ENCODE measurements at regions not wholly inside any gene's neighbourhood (a gene's known extent, or its start where the extent isn't known, plus 50 kb on each side); places are given as distances from the start of the nearest gene placed in this dataset.

DNA sequence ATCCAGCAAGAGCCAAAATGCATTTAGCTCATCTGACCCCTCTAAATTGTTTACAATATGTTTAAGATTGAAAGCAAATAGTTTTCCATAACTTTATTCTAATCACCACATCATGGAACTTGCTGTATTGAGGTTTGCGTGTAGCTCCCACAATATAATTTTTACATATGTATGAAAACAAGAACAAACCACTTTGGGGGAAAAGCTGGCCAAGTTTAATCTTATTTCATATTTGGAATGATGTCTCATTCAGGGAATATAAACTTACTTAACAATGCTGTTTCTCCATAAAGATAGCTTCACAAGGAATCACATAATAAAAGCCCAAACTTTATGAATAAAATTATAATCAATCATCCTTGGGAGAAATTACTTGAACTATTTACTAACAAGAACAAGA, 194.6 kb upstream of the PCSK5 start:
- DNase-seq, result no peak

DNA sequence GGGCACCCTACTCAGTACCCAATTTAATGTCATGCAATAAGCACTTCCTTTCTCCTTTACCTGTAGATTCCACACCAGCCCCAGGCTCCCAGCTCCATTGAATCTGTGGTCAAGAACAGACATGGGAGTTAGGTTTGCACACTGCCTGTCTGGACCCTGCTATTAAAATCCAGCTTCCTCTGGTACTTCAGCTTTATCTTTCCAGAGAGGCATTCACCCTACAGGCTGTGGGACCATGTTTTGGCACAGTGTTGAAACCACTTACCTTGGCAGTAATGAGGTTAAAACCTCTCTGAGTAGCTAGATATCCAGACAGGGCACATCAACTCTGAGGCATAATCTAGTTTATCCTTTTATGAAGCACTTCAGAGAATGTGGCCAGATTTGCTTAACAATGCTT, 191.5 kb upstream of the PCSK5 start:
- DNase-seq, result no peak

DNA sequence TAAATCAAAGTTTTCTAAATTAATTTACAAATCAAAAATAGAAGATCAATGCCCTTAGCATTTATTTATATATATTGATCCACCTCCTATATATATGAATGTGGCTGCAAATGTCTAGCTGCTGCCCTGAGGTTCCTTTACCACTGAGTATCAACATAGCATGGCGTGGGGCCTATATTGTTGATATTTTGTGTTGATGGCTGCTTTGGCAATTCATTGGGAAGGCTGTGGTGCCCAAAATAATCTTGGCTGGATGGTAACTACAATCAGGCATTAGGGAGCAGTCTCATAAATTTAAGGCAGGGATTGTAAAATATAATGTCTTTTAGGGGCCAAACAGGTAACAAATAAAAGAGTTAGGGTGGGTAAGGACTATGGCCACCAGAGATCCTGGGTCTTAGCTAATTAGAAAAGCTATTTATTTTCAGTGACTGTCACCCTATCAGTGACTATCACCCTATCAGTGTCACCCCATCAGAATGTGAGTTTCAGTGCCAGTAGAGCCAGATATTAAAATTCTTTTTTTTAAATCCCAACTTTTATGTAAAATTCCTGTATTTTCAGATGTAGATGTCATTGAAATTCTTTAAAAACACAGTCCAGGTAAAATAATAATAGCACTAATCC, 190.7 kb upstream of the PCSK5 start:
- DNase-seq, result no peak

GRCh38 chr9:75700252-75700640, 190.2 kb upstream of the PCSK5 start:
- no peak for DNase-seq

- no peak for DNase-seq
These were observed 183.3 kb upstream of the PCSK5 start for GRCh38 chr9:75707191-75707590.

DNA sequence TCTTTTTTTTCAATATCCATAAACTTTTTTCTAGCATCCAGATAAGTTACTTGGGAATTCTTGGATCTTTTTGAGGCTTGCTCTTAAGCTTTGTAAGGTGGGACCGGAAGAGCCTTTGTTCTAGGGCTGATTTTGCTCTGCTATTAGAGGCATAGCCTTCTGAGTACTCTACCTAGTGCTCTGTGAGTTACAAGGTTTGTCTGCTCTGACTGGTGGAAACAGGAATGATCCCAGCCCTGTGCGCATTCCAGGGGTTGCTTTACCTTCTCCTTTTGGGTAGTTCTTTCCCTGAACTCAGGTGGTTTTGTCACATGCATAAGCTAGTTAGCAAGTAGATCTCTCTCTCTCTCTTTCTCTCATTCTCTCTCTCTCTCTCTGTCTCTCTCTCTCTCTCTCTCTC, 180.8 kb upstream of the PCSK5 start:
- no peak for DNase-seq

DNA sequence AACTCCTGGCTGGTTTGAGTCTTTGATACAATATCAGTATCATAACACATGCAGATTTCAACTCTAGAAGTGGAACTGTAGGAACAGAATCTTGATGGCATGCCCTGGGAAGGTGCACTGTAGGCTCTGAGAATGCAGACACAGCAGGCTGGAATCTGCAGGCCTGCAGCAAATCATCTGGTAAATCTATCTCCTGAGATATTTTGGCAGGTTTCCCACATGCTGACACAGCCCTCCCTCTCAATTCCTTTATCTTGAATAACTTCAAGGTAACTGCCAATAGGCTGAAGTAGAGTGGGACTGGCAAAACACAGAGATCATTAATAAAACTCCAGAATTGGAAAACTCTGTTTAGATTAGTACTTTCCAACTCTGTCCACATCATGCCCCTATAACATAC, 177.8 kb upstream of the PCSK5 start:
- DNase-seq, result no peak

- no peak for DNase-seq
These were observed 177.1 kb upstream of the PCSK5 start for GRCh38 chr9:75713335-75713734.

- no peak for DNase-seq
These were observed 175.1 kb upstream of the PCSK5 start for GRCh38 chr9:75715360-75715759.

GRCh38 chr9:75718677-75719076, 171.8 kb upstream of the PCSK5 start:
- DNase-seq, result no peak

GRCh38 chr9:75728391-75728790, 162.1 kb upstream of the PCSK5 start:
- DNase-seq, result no peak

- DNase-seq, result no peak
These were observed 155.7 kb upstream of the PCSK5 start for GRCh38 chr9:75734802-75735201.

DNA sequence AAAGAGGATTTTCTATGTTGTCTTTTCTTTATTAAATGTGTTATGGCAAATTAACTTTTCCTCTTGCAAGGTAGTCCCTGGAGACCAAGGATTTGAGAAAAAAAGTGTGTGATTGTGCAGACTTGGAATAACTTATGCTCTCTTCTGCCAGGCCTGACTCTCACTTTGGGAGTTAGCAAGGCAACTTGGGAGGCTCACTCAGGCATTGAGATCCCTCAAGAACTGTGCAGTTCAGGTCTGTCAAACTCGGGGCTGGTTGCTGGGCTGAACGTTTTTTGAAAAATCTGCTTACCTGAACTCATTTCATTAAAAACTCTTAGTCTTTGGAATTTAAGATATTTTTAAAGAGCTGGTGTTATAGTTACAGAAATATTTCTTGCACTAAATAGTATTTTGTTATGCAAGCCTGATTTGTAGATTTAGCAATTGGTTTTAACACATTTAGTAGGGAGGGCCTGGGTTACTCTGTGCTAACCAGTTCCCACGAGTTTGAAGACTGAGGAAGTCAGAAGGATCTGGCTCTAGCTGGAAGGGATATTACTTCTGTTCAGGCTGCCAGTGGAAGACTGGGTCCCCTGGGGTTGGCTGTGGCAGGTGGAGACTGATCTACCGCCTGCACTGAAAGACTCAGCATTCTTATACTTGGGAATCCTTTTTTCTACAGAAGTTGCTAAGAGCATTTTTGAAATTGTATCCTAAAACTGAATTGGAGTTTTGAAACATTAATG, 150.4 kb upstream of the PCSK5 start:
- DNase-seq, result no peak

- DNase-seq, result no peak
These were observed 146.6 kb upstream of the PCSK5 start for GRCh38 chr9:75743855-75744254.

GRCh38 chr9:75754080-75754479, 136.4 kb upstream of the PCSK5 start:
- no peak for DNase-seq

GRCh38 chr9:75775166-75775565, 115.3 kb upstream of the PCSK5 start:
- DNase-seq, result no peak

GRCh38 chr9:75775966-75776691, 114.3 kb upstream of the PCSK5 start:
- no peak for DNase-seq

- DNase-seq, result no peak
These were observed 110.3 kb upstream of the PCSK5 start for GRCh38 chr9:75780185-75780584.

GRCh38 chr9:75788006-75788634, 102.4 kb upstream of the PCSK5 start:
- no peak for DNase-seq

DNA sequence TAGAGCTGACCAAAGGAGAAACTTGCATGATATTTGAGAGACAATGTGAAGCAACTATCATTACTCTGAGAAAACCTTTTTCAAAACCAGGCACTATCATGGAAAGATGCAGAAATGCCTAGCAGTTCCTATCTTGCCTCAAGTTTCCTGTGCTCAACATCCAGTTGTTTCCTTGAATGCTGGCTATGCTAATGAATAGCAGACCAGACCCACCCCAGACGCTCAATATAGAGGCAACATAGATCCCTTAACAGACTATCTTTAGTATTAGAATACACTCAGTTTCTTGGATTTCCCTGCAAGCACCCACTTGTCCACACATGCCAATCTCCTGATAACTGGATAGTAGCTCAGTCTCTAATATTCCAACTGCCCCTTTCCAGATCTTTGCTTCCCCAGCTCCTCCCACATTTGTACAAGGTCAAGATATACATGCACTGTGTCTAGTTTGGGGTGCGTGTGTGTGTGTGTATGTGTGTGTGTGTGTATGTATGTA, 93.3 kb upstream of the PCSK5 start:
- no peak for DNase-seq

DNA sequence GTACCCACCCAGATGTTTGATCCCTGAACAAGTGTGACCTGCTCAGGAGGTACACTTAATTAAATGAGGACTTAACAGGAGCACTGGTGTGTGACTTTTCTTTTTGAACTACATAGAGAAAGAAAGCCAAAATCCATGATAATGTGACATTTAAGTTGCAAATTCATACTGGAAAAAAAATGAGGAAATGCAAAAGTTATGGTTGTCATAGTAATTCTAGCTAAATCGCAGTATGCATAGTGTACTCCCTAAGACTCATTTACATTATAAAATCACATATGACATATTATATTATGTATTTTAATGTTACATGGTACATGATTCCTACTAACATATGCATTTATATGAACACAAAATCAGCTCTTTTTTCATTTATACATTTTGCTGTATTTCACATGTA, 92.0 kb upstream of the PCSK5 start:
- DNase-seq, result no peak

DNA sequence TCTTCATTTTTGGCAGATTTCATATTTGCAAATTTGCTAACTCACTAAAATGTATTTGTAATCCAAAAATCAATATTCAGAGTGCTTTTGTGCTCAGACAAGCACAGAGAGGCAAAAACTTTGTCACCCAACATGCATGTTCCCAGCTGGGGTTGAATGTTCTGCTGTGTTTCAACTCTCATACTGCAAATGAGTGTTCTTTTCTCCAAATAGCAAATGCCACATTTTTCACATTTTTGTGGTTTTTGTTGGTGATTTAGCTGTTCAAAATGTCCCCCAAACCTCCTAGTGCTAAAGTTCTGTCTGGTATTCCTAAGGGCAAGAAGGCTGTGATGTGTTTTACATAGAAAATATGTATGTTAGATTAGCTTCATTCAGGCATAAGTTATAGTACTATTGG, 87.3 kb upstream of the PCSK5 start:
- DNase-seq, result no peak

GRCh38 chr9:75810063-75810462, 80.4 kb upstream of the PCSK5 start:
- DNase-seq, result no peak

DNA sequence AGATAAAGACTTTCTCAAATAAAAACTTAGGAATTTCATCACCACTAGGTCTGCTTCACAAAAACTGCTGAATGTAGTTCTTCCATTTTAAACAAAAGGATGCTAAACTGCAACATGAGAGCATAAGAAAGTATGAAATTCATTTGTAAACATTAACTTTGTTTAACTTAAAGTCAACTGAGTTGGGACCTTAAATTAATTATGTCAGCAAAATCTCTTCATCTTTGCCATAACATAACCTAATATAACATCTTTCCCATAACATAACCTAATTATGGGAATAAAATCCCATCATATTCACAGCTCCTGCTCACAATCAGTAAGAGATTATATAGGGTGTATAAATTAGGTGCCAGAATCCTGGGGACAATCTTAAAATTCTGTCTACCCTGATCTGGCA, 78.8 kb upstream of the PCSK5 start:
- DNase-seq, result no peak
